Chondrocyte (in vitro differentiated cells): ENCODE measurements at regions not wholly inside any gene's neighbourhood (a gene's known extent, or its start where the extent isn't known, plus 50 kb on each side); places are given as distances from the start of the nearest gene placed in this dataset.

ENCODE experiments used
- DNase-seq: peaks from one replicate; pipeline ENCODE4 v3.0.0; 2021; ENCODE audit warnings: mixed read lengths, low spot score
- H3K27ac Mint-ChIP-seq: one replicate; pipeline ENCODE4 v1.8.0; 2021; ENCODE audit warnings: mild to moderate bottlenecking, moderate library complexity, mixed read lengths; ENCODE audit not compliant: unreplicated experiment
- H3K27me3 Mint-ChIP-seq: 2 replicates; pipeline ENCODE4 v1.8.0; 2021; ENCODE audit warnings: low read depth, mixed read lengths
- H3K36me3 Mint-ChIP-seq: 2 replicates; pipeline ENCODE4 v1.8.0; 2021; ENCODE audit warnings: low read depth, mixed read lengths
- H3K4me1 Mint-ChIP-seq: 2 replicates; pipeline ENCODE4 v1.8.0; 2021; ENCODE audit warnings: low read depth, mild to moderate bottlenecking, mixed read lengths
- H3K4me3 Mint-ChIP-seq: one replicate; pipeline ENCODE4 v1.8.0; 2021; ENCODE audit warnings: mild to moderate bottlenecking, moderate library complexity, mixed read lengths; ENCODE audit not compliant: unreplicated experiment
- H3K9me3 Mint-ChIP-seq: 2 replicates; pipeline ENCODE4 v1.8.0; 2021; ENCODE audit warnings: low read depth, mixed read lengths
- TF ChIP-seq, protein P1 (sequence below): fragments of 200-600 bp; sonication (generic); IDR thresholded peaks from 2 replicates; pipeline ENCODE4 v1.5.0; 2021; ENCODE audit warnings: antibody characterized with exemption, mild to moderate bottlenecking, moderate library complexity

DNA sequence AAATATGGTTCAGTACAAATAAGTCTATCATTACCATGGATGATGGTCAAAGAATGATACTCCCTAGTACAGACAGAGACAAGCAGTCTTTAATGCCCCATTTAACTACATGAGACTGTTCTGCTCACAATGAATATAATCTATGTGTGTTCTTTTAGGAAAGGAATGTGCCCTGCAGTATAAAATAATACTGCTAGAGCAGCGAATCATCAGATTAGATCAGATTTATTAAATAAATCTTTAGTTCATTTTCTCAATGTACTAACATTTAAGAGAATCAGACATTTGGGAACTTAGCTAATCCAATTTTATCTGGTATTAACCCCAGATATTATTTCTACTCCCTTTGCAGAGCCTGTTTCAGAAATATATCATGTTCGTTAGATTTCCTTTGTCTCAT, 272.0 kb upstream of the GCFC2 start:
- Mint-ChIP-seq H3K27me3 (peaks cover 11% of the 10 kb centered on the region), H3K4me1 (no peaks in the 10 kb centered on the region), H3K27ac (no peak overlapping the region), H3K4me3 (no peak overlapping the region), H3K36me3 (no peaks in the 10 kb centered on the region), H3K9me3 (peaks cover 6% of the 10 kb centered on the region)
- no peak for DNase-seq
- TF ChIP-seq, protein P1, sequence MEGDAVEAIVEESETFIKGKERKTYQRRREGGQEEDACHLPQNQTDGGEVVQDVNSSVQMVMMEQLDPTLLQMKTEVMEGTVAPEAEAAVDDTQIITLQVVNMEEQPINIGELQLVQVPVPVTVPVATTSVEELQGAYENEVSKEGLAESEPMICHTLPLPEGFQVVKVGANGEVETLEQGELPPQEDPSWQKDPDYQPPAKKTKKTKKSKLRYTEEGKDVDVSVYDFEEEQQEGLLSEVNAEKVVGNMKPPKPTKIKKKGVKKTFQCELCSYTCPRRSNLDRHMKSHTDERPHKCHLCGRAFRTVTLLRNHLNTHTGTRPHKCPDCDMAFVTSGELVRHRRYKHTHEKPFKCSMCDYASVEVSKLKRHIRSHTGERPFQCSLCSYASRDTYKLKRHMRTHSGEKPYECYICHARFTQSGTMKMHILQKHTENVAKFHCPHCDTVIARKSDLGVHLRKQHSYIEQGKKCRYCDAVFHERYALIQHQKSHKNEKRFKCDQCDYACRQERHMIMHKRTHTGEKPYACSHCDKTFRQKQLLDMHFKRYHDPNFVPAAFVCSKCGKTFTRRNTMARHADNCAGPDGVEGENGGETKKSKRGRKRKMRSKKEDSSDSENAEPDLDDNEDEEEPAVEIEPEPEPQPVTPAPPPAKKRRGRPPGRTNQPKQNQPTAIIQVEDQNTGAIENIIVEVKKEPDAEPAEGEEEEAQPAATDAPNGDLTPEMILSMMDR, result no peak

DNA sequence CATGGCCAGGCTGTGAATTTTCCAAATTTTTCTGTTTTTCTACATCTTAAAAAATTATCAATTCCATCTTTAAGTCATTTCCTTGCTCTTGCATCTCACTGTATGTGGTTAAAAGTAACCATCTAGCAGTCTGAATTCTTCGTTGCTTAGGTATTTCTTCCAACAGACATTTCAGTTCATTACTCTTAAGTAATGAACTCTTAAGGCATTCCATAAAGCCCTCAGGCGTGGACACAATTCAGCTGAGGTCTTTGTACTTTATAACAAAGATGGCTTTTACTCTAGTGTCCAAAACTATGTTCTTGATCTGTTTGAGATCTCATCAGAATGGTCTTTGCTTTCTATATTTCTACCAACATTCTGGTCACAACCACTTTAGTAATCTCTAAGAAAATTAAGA, 253.9 kb upstream of the GCFC2 start:
- no peaks in the 10 kb centered on the region for H3K4me1 Mint-ChIP-seq
- H3K9me3 Mint-ChIP-seq, result no peaks in the 10 kb centered on the region
- H3K27ac Mint-ChIP-seq, result no peak overlapping the region
- TF ChIP-seq, protein P1, result no peak
- DNase-seq, result no peak
- no peak overlapping the region for H3K4me3 Mint-ChIP-seq
- no peaks in the 10 kb centered on the region for H3K36me3 Mint-ChIP-seq
- H3K27me3 Mint-ChIP-seq, result peaks cover 12% of the 10 kb centered on the region

- Mint-ChIP-seq H3K27me3 (peaks cover 6% of the 10 kb centered on the region), H3K4me3 (no peak overlapping the region)
These were observed 249.8 kb upstream of the GCFC2 start for GRCh38 chr2:75960472-75961009.

GRCh38 chr2:75959724-75960471, 249.2 kb upstream of the GCFC2 start:
- Mint-ChIP-seq H3K27me3 (peaks cover 5% of the 10 kb centered on the region), H3K9me3 (no peaks in the 10 kb centered on the region)
- TF ChIP-seq, protein P1, result no peak

More at GRCh38 chr2:75960472-75961009, 249.8 kb upstream of the GCFC2 start:
- H3K9me3 Mint-ChIP-seq, result no peaks in the 10 kb centered on the region
- no peaks in the 10 kb centered on the region for H3K4me1 Mint-ChIP-seq
- DNase-seq, result no peak
- no peaks in the 10 kb centered on the region for H3K36me3 Mint-ChIP-seq
- TF ChIP-seq, protein P1, result no peak
- H3K27ac Mint-ChIP-seq, result no peak overlapping the region

GRCh38 chr2:75954761-75955160, 244.0 kb upstream of the GCFC2 start:
- Mint-ChIP-seq H3K9me3 (no peaks in the 10 kb centered on the region), H3K36me3 (no peaks in the 10 kb centered on the region), H3K4me1 (no peaks in the 10 kb centered on the region), H3K27me3 (peaks cover 3% of the 10 kb centered on the region), H3K27ac (no peak overlapping the region), H3K4me3 (no peak overlapping the region)
- no peak for DNase-seq
- TF ChIP-seq, protein P1, result no peak

More at GRCh38 chr2:75959724-75960471, 249.2 kb upstream of the GCFC2 start:
- DNase-seq, result no peak
- Mint-ChIP-seq H3K36me3 (no peaks in the 10 kb centered on the region), H3K4me1 (no peaks in the 10 kb centered on the region), H3K27ac (no peak overlapping the region), H3K4me3 (no peak overlapping the region)
